HG02938 (cell line): ENCODE measurements at regions not wholly inside any gene's neighbourhood (a gene's known extent, or its start where the extent isn't known, plus 50 kb on each side); places are given as distances from the start of the nearest gene placed in this dataset.
"Not testable (repeated sequence)": the region's sequence is repeated elsewhere in the genome, so short reads cannot be mapped to it uniquely, and the experiment has no call there.

ENCODE experiments used
- ATAC-seq: cut with Tn5 transposase; IDR thresholded peaks from one replicate; pipeline ENCODE4 v1.9.1; 2021; ENCODE audit warnings: mild to moderate bottlenecking, moderate library complexity; ENCODE audit not compliant: unreplicated experiment

GRCh38 chr3:67145738-67146137 lies 147.6 kb downstream of the KBTBD8 start:
- ATAC-seq, result no peak

DNA sequence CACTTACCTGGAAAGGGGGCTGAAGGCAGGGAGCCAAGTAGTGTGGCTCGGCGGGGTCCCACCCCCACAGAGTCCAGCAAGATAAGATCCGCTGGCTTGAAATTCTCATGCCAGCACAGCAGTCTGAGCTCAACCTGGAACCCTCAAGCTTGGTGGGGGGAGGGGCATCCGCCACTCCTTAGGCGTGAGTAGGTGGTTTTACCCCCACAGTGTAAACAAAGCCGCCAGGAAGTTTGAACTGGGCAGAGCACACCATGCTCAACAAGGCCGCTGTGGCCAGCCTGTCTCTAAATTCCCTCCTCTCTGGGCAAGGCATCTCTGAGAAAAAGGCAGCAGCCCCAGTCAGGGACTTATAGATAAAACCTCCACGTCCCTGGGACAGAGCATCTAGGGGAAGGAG lies 156.3 kb downstream of the KBTBD8 start:
- no peak for ATAC-seq

DNA sequence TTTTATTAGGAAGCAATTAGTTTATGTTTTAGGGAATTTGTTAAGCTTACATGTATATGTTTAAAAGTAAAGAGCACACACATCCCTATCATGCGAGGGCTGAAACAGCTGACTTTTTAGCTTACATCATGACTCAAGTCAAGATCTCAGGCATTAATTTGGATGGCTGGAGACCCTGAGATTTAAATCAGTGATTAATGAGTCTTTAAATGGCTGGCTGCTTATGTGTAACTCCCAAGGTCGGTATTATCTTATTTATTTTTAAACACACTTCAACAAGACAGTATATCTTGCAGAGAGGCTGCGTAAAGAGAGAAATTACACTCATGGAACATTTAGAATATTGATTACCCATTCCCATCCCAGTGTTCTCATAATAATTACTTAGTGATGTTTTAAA lies 169.4 kb downstream of the KBTBD8 start:
- ATAC-seq, result no peak

GRCh38 chr3:67171841-67172240 lies 173.7 kb downstream of the KBTBD8 start:
- no peak for ATAC-seq

DNA sequence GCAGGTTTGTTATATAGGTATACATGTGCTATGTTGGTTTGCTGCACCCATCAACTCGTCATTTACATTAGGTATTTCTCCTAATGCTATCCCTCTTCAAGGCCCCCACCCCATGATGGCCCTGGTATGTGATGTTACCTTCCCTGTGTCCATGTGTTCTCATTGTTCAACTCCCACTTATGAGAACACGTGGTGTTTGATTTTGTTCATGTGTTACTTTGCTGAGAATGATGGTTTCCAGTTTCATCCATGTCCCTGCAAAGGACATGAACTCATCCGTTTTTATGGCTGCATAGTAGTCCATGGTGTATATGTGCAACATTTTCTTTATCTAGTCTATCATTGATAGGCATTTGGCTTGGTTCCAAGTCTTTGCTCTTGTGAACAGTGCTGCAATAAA lies 175.0 kb downstream of the KBTBD8 start:
- not testable (repeated sequence) for ATAC-seq

DNA sequence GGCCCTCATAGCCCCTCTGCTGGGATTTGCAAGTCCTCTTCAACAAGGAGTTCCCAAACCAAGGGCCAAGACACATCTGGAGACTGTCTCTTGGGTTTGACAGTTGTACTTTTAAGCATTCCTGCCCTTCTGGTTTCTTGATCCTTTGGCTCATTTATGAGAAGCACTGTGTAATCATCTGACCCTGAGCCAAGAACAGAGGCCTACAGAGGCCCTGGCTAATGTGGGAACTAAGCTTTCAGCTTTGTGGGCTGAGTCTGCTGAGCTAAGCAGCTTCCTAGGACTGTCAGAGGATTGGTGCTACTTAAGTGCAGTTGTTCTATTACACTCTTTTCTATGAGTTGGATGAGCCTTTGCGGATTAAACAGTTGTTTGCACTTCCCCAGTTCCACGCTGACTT lies 178.3 kb downstream of the KBTBD8 start:
- no peak for ATAC-seq

DNA sequence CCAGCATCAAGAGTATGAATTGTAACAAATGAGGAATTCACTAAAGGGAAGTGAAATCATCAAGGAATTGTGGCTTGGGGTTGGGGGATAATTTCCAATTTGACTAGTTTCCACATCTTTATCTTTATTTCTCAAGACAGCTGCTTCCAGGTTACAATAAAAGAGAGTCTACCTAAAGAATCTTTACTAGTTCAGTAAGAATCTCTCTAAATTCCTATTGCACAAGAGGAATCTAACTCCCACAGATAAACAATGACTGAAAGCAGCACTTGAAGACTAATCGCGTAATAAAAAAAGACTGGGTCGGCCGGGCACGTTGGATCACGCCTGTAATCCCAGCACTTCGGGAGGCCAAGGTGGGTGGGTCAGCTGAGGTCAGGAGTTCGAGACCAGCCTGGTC lies 194.4 kb downstream of the KBTBD8 start:
- no peak for ATAC-seq

DNA sequence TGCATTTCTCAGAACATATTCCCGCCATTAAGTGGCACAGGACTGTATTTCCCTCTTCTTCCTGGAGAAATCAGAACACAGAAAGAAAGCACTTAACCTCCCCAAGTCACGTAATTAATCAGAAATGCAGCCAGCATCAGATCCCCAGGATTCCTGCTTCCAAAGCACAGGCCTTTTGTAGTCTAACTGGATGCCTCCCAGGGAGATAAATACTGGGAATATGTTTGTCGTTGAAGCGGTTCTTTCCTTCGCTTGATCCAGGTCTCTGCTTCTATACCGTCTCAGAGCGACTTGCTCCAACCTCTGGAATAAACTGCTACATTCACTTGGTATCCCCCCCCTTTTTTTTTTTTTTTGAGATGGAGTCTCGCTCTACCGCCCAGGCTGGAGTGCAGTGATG lies 198.6 kb downstream of the KBTBD8 start:
- no peak for ATAC-seq

DNA sequence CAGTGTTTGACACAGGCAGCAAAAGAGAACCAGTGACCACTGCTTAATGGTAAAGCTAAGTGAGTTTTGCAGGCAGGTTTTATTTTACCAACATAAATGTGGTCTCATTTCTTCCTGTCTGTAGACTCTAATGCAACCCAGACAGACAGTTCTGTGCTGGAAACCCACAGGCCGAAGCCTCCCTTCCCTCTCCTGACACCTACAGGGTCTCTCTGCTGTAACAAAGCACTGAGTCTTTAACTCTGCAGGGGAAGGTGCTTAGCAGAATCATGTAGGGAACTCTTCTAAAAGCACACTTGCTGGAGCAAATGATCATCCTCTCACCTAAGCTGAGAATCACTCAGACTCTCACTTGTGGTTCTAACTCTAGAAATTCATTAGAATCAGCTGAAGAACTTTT lies 200.3 kb downstream of the KBTBD8 start:
- no peak for ATAC-seq

DNA sequence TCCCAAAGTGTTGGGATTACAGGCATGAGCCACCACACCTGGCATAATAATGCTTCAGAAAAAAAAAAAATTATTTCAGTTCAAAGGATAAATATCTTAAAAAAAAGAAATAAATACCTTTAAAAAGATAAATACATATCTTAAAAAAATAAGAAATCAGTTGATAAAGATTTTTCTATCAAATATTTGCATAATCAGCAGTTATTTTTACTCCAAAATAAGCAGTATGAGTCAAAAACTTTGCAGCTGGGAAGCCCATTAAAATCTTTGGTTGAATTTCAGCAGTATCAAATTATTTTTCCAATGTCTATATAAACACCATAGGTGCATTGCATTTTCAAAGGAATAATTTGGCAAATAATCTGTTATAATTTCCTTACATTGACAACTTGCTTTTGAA lies 202.5 kb downstream of the KBTBD8 start:
- no peak for ATAC-seq

DNA sequence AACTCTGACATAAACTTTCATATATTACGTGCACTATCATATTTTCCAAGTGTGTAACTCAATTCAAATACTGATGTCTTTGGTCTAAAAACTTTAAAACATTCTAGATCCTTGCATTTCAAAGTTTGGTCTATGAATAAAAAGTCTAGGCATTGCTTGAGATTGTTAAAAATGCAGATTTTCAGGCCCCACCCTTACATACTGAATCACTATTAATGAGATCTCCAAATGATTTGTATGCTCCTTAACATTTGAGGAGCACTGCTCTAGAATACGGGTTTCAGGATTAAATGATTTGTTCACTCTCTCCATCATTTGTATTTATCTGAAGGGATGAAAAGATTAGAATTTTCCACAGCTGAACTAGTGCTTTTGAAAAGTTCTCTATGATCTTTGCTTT lies 202.9 kb downstream of the KBTBD8 start:
- ATAC-seq, result no peak

- no peak for ATAC-seq
These were observed 203.9 kb downstream of the KBTBD8 start for GRCh38 chr3:67202053-67202452.

DNA sequence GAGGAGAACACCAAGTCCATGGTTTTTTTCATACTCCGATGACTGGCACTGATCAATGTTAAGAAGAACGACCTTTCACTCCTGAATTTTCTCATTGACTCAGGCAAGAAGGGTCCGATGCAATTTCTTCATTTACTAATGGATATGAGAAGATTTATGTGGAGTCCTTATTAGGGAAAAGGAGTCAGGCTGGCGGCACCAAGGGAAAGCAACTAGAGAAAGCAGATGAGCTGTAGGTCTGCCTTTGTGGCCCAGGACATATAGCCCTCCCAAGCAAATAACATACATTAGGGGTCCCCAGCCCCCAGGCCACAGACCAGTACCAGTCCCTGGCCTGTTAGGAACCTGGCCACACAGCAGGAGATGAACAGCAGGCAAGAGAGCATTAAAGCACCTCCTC lies 206.8 kb downstream of the KBTBD8 start:
- ATAC-seq, result no peak

GRCh38 chr3:67215690-67216089 lies 217.6 kb downstream of the KBTBD8 start:
- ATAC-seq, result no peak

- ATAC-seq, result no peak
These were observed 228.9 kb downstream of the KBTBD8 start for GRCh38 chr3:67227030-67227429.

- no peak for ATAC-seq
These were observed 230.0 kb downstream of the KBTBD8 start for GRCh38 chr3:67228136-67228535.

GRCh38 chr3:67232642-67233041 lies 234.5 kb downstream of the KBTBD8 start:
- ATAC-seq, result no peak

- no peak for ATAC-seq
These were observed 241.2 kb downstream of the KBTBD8 start for GRCh38 chr3:67239353-67239752.

DNA sequence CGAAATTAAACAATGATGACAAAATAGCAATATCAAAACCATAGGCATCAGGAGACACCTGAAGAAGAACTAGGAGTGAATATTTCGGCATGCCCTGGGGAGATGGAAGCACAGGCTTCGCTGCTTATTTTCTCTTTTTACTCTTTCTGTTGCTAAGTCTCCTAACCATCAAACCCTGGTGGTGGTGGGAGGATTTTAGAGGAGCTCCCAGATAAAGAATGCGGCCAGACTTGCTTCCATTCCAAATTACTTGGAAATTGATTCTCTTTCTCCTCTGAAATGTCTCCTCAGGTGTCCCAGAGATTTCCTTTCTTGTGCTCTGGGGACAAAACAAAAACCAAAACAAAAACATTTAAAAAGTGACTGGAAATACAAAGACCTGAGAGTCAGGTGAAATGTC lies 243.0 kb downstream of the KBTBD8 start:
- no peak for ATAC-seq

DNA sequence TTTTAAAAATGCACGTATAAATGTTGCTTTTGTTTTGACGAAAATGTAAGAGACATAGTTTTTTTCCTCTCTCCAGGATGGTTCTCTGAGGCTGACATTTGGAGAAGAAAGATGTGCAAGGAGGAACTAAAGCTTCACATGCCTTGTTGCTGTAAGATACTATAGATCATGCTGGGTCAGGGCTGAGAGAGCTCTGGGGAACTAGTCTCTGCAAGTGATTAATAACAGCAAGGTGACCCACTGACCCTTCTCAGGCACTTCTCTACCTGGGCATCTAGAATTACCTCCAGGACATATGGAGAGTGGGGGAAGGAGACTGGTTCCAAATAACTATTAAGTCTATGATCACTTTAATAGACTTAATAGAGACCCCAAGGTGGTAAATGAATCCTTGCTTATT lies 246.0 kb downstream of the KBTBD8 start:
- no peak for ATAC-seq

GRCh38 chr3:67245545-67245944 lies 247.4 kb downstream of the KBTBD8 start:
- ATAC-seq, result no peak

GRCh38 chr3:67248726-67249125 lies 250.6 kb downstream of the KBTBD8 start:
- no peak for ATAC-seq

DNA sequence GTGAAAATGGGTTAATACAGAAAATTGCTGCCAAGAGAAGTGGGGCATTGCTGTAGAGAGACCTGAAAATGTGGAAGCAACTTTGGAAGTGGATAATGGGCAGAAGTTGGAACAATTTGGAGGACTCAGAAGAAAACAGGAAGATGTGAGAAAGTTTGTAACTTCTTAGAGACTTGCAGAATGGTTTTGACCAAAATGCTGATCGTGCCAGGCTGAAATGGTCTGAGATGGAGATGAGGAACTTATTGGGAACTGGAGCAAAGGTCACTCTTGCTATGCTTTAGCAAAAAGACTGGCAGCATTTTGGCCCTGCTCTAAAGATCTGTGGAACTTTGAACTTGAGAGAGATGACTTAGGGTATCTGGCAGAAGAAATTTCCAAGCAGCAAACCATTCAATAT lies 254.8 kb downstream of the KBTBD8 start:
- not testable (repeated sequence) for ATAC-seq

- no peak for ATAC-seq
These were observed 280.0 kb downstream of the KBTBD8 start for GRCh38 chr3:67278015-67278618.
